Loucy (cell line): ENCODE measurements at regions not wholly inside any gene's neighbourhood (a gene's known extent, or its start where the extent isn't known, plus 50 kb on each side); places are given as distances from the start of the nearest gene placed in this dataset.
A peak's percentile ranks its signal among the peaks of the same experiment; 100 is the strongest.

ENCODE experiments used
- H2AFZ ChIP-seq: fragments of 200-600 bp; sonication (generic); 2 replicates; pipeline ENCODE4 v1.6.0; 2016; ENCODE audit warnings: antibody characterized with exemption, mild to moderate bottlenecking, low read length, moderate library complexity
- H3F3A ChIP-seq: fragments of 200-600 bp; 2 replicates; pipeline ENCODE4 v1.6.0; 2016; ENCODE audit warnings: antibody characterized with exemption, low read depth, mild to moderate bottlenecking
- H3K27me3 ChIP-seq: fragments of 200-600 bp; sonication (generic); 2 replicates; pipeline ENCODE4 v1.6.1; 2014; ENCODE audit warnings: low read length, mild to moderate bottlenecking; ENCODE audit not compliant: insufficient read depth, poor library complexity, severe bottlenecking
- H3K36me3 ChIP-seq: fragments of 200-600 bp; sonication (generic); 2 replicates; pipeline ENCODE4 v1.6.1; 2016; ENCODE audit warnings: low read length; ENCODE audit not compliant: insufficient read depth
- H3K4me1 ChIP-seq: fragments of 200-600 bp; sonication (generic); 2 replicates; pipeline ENCODE4 v1.5.1; 2014; ENCODE audit warnings: low read length, mild to moderate bottlenecking; ENCODE audit not compliant: insufficient read depth, poor library complexity, severe bottlenecking
- H3K4me2 ChIP-seq: fragments of 200-600 bp; sonication (generic); 2 replicates; pipeline ENCODE4 v1.6.0; 2014; ENCODE audit warnings: antibody characterized with exemption, low read length, low read depth, mild to moderate bottlenecking; ENCODE audit not compliant: poor library complexity, severe bottlenecking
- H3K4me3 ChIP-seq: fragments of 200-600 bp; sonication (generic); 2 replicates; pipeline ENCODE4 v1.5.1; 2014; ENCODE audit warnings: low read length, mild to moderate bottlenecking, mixed read lengths; ENCODE audit not compliant: poor library complexity, severe bottlenecking
- H3K79me2 ChIP-seq: fragments of 200-600 bp; sonication (generic); 2 replicates; pipeline ENCODE4 v1.6.1; 2014; ENCODE audit warnings: low read length; ENCODE audit not compliant: insufficient read depth
- H3K9ac ChIP-seq: fragments of 200-600 bp; sonication (generic); 2 replicates; pipeline ENCODE4 v1.6.0; 2014; ENCODE audit warnings: mild to moderate bottlenecking, low read depth, low read length, moderate library complexity; ENCODE audit not compliant: poor library complexity, severe bottlenecking
- H3K9me2 ChIP-seq: fragments of 200-600 bp; sonication (generic); replicated peaks from 2 replicates; pipeline ENCODE4 v1.6.1; 2016; ENCODE audit warnings: low read depth, low read length, mixed read lengths
- H3K9me3 ChIP-seq: fragments of 200-600 bp; sonication (generic); 2 replicates; pipeline ENCODE4 v1.6.1; 2014; ENCODE audit warnings: mild to moderate bottlenecking, antibody characterized with exemption, low read length, low read depth; ENCODE audit not compliant: insufficient read depth
- H4K20me1 ChIP-seq: fragments of 200-600 bp; sonication (generic); 2 replicates; pipeline ENCODE4 v1.6.0; 2014; ENCODE audit warnings: antibody characterized with exemption, low read length, mild to moderate bottlenecking; ENCODE audit not compliant: insufficient read depth, poor library complexity, severe bottlenecking
- CTCF ChIP-seq: fragments of 200-600 bp; sonication (generic); conservative IDR thresholded peaks from 2 replicates; pipeline ENCODE4 v1.5.1; 2014; ENCODE audit warnings: mild to moderate bottlenecking, antibody characterized with exemption, low read length
- EZH2phosphoT487 ChIP-seq: fragments of 200-600 bp; IDR thresholded peaks from 2 replicates; pipeline ENCODE4 v1.6.1; 2018; ENCODE audit warnings: antibody characterized with exemption, mild to moderate bottlenecking, moderate library complexity, borderline replicate concordance

DNA sequence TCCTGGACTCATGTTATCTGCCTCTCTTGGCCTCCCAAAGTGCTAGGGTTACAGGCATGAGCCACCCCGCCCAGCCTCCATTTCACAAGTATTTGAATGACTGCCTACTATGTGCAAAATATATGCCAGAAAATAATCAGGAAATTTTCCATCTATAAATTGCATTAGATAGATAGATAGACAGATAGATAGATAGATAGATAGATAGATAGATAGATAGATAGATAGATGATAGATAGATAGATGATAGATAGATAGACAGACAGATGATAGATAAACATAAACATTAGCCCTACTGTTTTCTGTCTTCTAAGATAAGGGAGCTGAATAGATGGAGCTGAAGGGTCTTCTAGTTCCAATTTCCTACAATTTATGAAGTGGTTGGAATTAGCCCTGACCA is 87.4 kb upstream of the TRIM2 start:
- Histone ChIP-seq H3K36me3 (no peaks in the 10 kb centered on the region), H3K9me2 (no peaks in the 10 kb centered on the region), H3K4me3 (peak overlapping the region; percentile 65), H3K9ac (peak overlapping the region; percentile 58), H4K20me1 (no peaks in the 10 kb centered on the region), H3K9me3 (no peaks in the 10 kb centered on the region), H3K79me2 (no peaks in the 10 kb centered on the region), H3K4me2 (peak overlapping the region; percentile 79), H2AFZ (no peak overlapping the region), H3K27me3 (no peaks in the 10 kb centered on the region), H3F3A (peaks cover 15% of the 10 kb centered on the region; the same call in 1 of the 2 replicates), H3K4me1 (peaks cover 55% of the 10 kb centered on the region)
- TF ChIP-seq EZH2phosphoT487 (no peak), CTCF (no peak)

DNA sequence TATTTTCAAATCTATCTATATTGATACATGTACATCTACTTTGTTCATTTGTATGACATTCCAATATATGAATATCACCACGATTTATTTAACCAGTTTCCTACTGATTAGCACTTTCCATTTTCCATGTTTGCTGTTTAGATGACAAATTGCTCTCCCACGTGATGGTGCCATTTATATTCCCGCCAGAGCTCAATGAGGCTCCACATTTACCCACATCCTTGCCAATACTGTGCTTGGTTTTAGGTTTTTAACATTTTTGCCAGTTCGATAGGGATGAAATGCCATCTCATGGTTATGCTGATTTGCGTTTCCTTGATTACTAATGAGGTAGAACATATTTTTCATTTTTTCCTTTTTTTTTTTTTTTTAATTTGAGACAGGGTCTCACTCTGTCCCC is 86.7 kb upstream of the TRIM2 start:
- peaks cover 15% of the 10 kb centered on the region; the same call in 1 of the 2 replicates for H3F3A ChIP-seq
- H3K79me2 ChIP-seq = no peaks in the 10 kb centered on the region
- no peak overlapping the region for H2AFZ ChIP-seq
- no peaks in the 10 kb centered on the region for H3K9me3 ChIP-seq
- H4K20me1 ChIP-seq = no peaks in the 10 kb centered on the region
- no peaks in the 10 kb centered on the region for H3K36me3 ChIP-seq
- no peak overlapping the region for H3K4me3 ChIP-seq
- H3K9ac ChIP-seq = no peak overlapping the region
- no peaks in the 10 kb centered on the region for H3K9me2 ChIP-seq
- no peak for TF ChIP-seq CTCF
- TF ChIP-seq EZH2phosphoT487 = no peak
- H3K4me1 ChIP-seq = peaks cover 48% of the 10 kb centered on the region
- no peak overlapping the region for H3K4me2 ChIP-seq
- no peaks in the 10 kb centered on the region for H3K27me3 ChIP-seq

GRCh38 chr4:153119626-153120025 is 84.6 kb upstream of the TRIM2 start:
- Histone ChIP-seq H3K4me1 (peaks cover 28% of the 10 kb centered on the region), H3K9me3 (no peaks in the 10 kb centered on the region), H2AFZ (no peak overlapping the region), H3K4me2 (no peak overlapping the region), H3K27me3 (no peaks in the 10 kb centered on the region), H4K20me1 (no peaks in the 10 kb centered on the region), H3K79me2 (no peaks in the 10 kb centered on the region), H3K9me2 (no peaks in the 10 kb centered on the region), H3K36me3 (no peaks in the 10 kb centered on the region), H3F3A (peaks cover 15% of the 10 kb centered on the region; the same call in 1 of the 2 replicates), H3K9ac (no peak overlapping the region), H3K4me3 (no peak overlapping the region)
- TF ChIP-seq CTCF = no peak
- TF ChIP-seq EZH2phosphoT487 = no peak
